Stimulated activated CD8-positive, alpha-beta memory T cell treated with anti-CD3 and anti-CD28 coated beads, Interleukin-15, amount 100 ng/mL, for 48 hours (primary cell): ENCODE measurements at regions not wholly inside any gene's neighbourhood (a gene's known extent, or its start where the extent isn't known, plus 50 kb on each side); places are given as distances from the start of the nearest gene placed in this dataset.
"Not testable (repeated sequence)": the region's sequence is repeated elsewhere in the genome, so short reads cannot be mapped to it uniquely, and the experiment has no call there.

ENCODE experiments used
- DNase-seq, 2 donors: peaks; one replicate each; pipeline ENCODE4 v3.0.0-alpha.2; 2020; ENCODE audit warnings: low read depth in 2 of 2

DNA sequence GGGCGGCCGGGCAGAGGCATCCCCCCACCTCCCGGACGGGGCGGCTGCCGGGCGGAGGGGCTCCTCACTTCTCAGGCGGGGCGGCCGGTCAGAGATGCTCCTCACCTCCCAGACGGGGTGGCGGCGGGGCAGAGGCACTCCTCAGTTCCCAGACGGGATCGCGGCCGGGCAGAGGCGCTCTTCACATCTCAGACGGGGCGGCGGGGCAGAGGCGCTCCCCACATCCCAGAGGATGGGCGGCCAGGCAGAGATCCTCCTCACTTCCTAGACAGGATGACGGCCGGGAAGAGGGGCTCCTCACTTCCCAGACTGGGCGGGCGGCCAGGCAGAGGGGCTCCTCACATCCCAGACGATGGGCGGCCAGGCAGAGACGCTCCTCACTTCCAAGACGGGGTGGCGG, 463.2 kb downstream of the SQOR start:
- not testable (repeated sequence) for DNase-seq

DNA sequence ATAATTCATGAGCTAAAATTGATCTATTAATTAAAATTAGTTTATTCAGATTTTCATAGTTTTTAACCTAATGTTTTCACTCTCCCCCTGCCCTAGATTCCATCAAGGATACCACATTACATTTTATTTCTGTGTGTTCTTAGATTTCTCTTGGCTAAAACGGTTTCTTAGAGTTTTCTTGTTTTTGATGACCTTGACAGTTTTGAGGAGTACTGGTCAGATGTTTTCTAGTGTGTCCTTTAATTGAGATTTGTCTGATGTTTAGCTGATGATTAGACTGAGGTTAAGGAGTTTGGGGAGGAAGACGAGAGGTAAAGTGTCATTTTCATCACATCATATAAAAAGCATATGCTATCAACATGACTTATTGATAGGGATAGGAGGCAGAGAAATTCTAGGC, 475.9 kb downstream of the SQOR start:
- DNase-seq, result no peak

DNA sequence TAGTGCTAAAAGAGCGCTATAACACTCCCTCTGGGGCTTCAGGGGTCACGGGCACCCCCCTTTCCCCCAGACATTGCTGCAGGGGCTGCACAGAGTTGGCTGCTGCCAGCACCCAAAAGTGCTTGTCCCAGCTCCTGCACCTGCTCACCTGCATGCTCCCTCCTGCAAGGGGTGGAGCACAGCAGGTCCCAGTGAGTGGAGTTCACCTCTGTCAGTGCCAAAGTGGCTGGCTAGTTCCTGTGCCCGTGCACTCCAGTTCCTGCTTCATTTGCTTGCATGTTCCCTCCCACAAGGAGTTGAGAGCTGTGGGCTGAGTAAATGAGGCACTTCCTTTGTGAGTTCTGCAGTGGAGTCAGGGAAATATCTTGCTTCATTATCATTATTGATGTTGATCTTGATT, 476.9 kb downstream of the SQOR start:
- no peak for DNase-seq

DNA sequence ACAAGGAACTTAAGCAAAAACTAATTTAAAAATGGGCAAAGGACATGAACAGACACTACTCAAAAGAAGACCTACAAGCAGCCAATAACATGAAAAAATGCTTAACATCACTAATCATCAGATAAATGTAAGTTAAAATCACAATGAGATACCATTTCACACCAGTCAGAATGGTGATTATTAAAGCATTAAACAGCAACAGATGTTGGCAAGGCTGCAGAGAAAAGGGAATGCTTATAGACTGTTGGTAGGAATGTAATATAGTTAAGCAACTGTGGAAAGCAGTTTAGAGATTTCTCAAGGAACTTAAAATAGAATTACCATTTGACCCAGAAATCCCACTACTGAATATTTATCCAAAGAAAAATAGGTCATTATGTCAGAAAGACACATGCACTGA, 482.2 kb downstream of the SQOR start:
- DNase-seq, result no peak

DNA sequence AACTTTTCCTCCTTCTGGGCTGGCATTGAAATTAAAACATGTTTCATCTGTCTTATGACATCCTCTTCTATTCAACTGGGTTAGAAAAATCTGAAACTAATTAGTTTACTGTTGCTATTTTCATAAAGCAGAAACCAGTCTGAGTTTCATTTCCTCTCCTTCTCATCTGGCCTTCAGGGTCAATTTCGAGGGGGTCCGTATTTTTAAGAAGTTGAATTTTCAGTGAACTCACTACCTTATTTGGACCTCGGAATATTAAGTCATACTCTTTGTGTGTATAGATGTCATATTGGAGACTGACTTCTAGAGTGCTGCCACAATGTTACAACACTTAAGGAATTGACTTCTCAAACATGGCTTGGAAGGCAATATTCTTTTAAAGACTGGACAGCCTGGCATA, 485.9 kb downstream of the SQOR start:
- DNase-seq, result no peak

DNA sequence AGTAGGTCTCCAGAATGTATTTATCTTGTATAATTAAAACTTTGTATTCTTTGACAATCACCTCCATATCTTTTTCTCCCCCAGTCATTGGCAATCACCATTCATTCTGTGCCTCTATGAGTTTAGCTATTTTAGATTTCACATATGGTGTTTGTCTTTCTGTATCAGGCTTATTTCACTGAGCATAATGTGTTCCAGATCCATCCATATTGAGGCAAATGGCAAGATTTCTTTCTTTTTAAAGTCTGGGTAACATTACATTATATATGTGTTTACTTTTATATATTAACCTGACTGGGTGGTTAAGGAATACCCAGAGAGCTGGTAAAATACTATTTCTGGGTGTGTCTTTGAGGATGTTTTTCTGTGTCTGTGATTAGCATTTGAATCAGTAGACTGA, 486.6 kb downstream of the SQOR start:
- DNase-seq, result no peak

DNA sequence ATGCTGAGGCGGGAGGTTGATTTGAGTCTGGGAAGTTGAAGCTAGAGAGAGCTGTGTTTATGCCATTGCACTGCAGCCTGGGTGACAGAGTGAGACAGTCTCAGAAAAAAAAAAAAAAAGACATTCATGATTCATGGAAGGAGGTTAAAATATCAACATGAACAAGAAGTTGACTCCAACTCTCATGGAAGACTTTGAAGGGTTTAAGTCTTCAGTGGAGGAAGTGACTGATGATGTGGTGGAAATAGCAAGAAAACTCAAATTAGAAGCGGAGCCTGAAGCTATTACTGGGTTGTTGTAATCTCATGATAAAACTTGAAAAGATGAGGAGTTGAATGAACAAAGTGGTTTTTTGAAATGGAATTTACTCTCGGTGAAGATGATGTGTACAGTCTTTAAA, 491.8 kb downstream of the SQOR start:
- no peak for DNase-seq

DNA sequence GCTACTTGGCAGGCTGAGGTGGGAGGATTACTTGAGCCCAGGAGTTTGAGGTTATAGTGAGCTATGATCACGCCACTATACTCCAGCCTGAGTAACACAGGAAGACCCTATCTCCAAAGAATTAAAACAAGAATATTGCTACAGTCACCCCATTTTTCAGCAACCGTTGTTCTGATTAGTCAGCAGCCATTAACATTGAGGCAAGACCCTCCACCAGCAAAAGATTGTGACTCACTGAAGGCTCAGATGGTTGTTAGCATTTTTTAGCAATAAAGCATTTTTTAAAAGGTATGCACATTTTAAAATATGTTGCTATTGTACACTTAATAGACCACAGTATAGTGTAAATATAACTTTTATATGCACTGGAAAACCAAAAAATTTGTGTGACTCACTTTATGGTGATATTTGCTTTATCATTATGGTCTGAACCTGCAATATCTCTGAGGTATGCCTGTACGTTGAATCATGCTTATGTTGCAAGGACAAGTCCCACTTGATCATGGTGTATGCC, 492.6 kb downstream of the SQOR start:
- no peak for DNase-seq

DNA sequence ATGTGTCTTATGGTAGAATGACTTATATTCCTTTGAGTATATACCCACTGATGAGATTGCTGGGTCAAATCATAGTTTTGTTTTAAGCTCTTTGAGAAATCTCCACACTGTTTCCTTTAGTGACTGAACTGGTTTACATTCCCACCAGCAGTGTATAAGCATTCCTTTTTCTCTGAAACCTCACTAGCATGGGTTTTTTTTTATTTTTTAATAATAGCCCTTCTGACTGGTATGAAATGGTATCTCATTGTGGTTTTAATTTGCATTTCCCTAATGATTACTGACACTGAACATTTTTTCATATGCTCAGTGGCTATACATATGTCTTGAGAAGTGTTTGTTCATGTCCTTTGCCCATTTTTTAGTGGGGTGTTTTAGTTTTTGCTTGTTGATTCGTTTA, 494.3 kb downstream of the SQOR start:
- DNase-seq, result no peak

DNA sequence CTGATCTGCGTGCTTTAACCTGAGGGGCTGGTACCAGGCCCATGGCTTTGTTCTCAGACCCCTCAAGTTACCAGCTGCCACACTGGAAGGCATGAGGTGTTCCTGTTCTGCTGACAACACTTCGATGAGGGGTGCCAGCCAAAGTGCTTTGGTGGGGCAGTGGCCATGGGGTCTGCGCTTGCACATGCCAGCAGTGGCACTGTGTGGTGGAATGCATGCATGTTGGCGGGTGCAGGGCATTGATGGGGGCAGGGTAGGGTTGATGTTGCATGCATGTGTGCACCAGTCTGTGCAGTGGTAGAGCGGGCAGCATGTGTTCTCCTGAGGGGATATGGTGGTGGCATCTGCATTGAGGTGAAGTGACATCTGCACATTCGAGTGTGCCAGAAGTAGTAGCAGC, 497.0 kb downstream of the SQOR start:
- no peak for DNase-seq

DNA sequence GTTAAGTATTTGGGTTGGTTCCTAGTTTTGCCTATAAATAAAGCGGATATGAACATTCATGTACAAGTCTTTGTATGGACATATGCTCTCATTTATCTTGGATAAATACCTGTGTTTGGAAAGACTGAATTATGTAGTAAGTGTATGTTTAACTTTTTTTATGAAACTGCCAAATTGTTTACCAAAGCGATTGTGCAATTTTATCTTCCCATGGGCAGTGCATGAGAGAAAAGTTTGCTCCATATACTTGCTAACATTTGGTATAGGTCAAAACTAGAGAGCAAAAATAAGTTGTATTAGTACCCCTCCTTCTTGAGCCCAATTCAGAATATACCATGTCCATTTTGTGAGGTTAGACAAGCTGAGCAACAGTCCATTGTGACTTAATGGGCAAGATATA, 502.6 kb downstream of the SQOR start:
- no peak for DNase-seq

DNA sequence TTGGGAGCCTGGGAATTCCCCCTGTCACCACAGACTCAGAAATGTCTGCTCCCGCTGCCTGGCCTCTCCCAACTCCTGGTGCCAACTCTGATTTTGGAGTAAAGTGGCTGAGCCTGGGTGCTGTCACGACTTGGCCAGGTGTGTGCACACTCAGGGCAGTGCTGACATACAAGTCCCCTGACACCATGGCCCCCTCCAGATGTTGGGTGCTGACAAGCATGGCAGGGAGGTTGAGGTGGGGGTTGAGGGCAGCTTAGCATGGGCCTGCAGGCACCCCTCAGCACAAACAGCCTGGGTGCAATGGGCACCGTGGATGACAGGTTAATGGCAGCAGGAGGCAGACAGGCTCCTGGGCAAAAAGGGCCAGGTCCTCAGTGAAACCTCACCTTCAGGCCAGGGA, 511.2 kb downstream of the SQOR start:
- no peak for DNase-seq

DNA sequence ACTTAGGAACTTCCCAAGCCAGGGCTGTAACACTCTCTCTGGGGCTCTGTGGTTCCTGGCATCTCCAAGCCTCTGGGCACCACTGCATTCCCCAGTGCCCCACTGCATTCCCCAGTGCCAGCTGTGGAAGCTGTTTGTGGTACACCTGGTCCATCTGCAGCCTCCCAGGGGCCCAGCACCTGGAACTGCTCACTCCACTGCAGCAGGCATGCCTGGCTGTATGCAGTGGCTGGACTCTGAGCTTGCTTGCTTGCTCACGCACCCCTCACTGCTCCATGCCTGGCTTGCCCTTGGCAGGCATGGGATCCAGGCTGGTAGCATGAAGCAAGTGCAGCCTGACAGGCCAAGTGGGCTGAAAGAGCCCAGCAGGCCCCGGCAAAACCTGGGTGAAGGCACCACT, 512.1 kb downstream of the SQOR start:
- no peak for DNase-seq

DNA sequence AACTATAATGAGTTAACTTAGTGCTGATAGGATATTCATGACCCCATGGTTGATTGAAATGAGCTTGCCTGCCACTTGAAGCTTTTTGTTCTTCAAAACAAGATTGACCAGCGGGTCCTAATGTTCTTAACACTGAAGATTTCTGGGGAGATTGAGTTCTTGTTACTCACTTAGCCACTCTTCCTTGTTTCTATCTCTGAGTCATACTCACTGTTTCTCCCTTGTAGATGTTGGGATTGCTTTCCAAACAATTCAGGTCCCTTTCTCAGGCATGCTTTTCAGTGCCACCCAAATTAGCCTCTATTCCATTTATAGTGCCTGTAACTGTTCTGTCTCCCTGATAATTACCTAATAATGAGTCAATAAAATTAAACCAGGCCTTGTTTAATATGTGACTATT, 517.0 kb downstream of the SQOR start:
- no peak for DNase-seq

DNA sequence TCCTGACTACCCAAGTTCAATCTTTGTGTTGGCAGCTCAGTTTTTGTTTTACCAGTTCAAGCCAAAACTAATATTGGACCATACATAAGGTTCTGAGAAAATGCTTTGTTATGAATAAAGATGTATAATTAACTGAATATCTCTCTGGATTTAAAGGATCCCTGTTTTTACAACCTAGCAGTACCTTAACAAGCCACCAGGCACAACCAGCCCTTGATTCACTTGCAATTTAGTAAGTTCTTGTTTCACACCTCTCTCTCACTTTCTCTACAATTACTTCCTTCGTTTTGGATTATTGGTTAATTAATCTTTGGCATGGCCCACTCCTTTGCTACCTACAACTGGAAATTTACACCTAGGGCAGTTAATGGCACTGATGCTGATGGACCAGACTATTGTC, 531.9 kb downstream of the SQOR start:
- no peak for DNase-seq

DNA sequence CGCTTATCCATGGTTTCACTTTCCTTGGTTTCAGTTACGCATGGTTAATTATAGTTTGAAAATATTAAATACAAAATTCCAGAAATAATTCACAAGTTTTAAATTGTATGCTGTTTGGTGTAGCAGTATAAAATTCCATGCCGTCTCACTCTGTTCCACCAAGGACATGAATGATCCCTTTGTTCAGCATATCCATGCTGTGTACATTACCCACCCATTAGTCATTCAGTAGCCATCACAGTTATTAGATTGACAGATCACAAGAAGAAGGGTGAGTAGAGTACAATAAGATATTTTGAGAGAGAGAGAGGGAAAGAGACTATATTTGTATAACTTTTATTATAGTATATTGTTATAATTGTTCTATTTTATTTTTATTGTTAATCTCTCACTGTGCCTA, 535.5 kb downstream of the SQOR start:
- no peak for DNase-seq

DNA sequence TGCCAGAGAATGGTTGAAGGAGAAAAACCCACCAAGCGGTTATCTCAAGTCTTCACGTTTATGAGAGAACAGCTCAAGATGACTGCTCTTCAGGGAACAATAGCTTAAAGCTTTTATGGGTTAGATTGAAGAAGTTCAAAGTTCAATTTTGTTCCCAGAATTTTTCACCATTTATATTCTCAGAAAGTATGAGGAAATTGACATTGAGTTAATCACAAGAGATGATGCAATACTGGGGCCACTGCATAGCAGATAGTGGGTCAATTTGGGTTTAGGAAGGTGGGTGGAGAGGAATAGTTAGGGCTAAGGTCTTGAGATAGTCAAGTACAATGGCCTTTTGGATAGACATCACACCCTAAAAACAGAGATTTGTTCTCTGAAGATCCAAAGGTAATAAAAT, 539.3 kb downstream of the SQOR start:
- no peak for DNase-seq

DNA sequence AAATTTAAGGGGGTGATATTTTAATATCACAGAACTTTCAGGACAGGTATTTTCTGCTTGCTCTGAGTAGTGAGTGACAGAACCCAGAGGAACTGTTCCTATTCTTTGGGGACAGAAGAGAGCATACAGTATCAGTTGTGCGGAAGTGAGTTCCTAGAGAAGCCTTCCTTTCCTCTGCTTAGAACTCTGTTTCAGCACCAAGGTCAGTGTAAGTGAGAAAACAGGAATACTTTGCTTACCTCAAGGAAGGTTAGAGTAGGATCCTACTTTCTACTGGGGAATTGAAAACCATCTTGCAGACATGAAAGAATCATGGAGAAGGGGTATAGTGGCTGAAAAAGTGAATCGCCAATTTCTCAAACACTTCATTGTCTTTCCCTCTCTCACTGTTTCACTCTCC, 542.4 kb downstream of the SQOR start:
- DNase-seq, result no peak

DNA sequence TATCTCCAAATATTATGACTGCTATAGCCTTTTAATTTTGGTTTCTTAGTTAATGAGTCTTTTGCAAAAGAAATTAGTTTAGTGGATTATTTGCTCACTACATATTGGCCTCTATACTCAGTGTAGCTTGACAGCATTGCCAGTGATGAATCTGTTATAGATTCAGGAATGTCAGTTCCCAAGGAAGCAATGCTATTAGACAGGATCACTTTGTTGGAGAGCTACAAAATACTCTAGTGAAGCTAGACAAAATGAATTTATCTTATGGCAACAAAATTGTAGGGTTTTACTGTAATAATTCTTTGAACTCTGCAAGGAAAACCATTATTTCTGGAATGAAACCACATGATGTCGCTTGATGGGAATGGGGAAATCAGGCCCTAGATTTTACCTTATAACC, 543.3 kb downstream of the SQOR start:
- DNase-seq, result no peak

DNA sequence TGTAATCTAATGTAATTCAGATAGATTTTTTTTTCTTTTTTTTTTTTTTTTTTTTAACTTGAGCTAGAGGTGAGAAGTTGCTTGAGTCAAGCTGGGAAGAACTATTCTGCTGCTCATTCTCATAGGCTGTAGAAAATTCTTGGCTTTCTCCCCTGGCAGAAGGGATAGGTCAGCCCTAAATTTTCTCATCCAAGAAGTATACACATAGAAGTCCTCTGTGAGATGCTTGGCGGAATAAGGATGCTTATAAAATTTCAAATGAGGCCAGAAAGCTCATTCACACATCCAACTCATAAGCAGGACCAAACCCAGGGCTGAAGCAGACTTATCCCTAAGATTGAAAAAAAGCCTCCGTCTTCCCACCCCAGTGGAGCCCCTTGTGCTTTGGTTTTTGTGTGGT, 572.5 kb downstream of the SQOR start:
- no peak for DNase-seq

DNA sequence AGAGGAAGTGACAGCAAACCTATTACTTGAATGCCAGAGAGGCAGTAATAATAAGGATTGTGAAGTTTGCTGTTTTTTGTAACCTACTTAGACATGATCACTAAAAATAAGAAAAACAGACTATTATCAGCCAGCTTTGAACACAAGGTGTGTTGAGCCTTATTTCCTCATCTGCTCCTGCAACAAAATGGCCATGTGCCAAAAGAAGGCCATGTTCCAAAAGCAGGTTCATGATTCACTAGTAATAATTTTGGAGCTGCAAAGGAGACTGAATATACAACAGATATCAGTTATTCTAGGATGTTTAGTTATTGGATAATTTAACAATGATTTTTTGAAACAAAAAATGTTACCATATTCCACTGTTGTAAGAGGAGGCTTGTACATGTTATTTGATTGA, 578.7 kb downstream of the SQOR start:
- no peak for DNase-seq

DNA sequence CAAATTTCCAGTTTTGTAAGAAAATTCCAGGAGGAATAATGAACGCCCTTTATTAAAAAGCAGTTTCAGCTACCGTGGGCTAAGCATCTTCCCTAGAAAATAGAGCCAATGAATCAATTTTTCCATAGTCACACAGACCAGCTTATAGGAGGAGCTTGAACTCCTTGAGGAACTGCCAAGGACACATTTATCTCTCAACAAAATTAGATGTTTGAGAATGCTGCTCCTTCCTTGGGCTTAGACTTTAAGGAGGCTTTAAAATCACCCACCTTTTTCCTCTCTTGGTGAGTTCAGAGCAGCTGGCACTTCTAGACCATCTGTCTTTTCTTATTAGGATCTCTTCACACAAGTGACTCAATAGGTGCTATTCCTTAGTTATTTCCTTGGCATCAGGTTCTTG, 588.0 kb downstream of the SQOR start:
- no peak for DNase-seq

DNA sequence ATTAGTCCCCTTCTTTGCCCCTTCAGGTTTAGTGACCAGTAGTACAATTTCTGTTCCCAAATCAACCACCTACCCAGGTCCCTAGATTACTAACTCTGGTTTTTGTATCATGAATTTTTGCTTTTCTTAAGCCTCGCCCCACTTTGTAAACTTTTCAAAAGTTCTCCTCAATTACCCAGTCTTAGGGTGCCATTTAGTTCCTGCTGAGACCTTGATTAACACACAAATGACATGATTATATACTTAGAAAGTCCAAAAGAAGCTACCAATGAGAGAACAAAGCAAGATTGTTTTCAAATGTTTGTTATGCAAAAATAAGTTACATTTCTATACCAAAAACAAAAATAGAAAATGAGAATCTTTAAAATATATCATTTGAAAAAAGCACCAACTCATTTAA, 594.4 kb downstream of the SQOR start:
- DNase-seq, result no peak

DNA sequence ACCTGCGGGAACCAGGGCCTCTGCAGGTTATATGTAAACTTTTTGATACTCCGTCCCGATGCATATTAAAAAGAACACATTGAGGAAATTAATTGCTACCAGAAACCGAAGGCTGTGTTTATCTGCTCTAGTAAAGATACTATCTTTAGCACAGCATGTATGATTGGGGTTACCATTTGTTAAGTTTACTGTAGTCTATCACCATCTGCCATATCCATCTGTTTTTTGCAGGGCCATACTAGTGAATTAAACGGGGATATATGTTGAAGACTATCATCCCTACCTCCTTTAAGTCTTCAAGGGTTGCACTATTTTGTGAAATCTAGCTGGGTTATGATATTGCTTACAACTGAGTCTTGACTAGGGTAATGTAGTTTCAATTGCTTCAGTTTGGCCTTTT, 597.0 kb downstream of the SQOR start:
- no peak for DNase-seq

DNA sequence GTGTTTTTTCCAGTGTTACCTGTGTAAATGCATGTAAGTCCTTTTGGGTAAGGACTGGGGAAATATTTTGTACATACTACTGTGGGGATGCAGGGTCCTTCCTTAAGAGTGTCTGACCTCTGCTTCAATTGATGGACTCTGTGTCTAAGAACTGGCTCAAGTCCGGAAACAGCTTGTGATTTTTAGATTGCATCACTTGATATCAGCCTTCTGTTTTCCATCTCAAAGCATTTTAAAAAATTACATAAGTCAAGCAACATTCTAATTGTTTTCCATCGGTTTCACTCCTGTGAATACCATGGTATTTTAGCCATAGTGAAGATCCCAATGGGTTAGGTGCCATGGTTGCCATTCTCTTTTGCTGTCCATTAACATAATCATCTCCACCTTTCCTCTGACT, 597.6 kb downstream of the SQOR start:
- no peak for DNase-seq
